ENCODE measurements at regions not wholly inside any gene's neighbourhood (a gene's known extent, or its start where the extent isn't known, plus 50 kb on each side); places are given as distances from the start of the nearest gene placed in this dataset.
A peak's percentile ranks its signal among the peaks of the same experiment; 100 is the strongest.
"Not testable (repeated sequence)": the region's sequence is repeated elsewhere in the genome, so short reads cannot be mapped to it uniquely, and the experiment has no call there.

DNA sequence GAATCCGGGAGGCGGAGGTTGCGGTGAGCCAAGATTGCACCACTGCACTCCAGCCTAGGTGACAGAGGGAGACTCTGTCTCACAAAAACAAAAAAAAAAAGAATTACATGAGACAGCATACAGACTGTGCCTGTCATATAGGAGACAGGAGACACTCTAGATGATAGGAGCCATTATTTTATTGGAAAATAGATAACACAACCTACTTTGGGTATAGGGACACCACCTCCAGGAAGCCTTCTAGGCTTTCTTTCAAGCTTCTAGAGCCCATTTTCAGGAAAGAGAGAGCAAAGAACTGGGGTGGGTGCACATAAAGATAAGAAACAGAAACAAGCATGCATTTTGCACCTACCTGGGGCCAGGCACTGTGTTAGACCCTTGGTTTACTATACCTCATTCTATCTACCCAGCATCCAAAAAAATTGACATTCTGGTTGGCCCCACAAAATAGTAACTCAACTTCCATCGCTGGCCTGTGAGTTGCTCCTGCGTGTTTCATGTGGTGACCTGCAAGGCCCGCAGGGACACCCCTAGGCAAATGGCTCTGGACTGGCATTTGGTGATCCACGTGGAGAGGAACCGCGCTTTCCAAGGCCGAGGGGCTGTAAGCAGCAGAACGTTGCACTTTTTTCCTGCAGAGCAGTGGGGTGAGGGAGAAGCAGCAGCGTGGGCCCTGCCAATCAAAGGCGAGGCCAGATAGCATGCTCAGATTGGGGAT, 57.1 kb upstream of the CACUL1 start:
- Histone ChIP-seq H3K4me3 (ENCODE audit: low read length) (no peak overlapping the region), H3K23ac (ENCODE audit: low read length) (no peak overlapping the region), H3K56ac (ENCODE audit: low read length) (no peak overlapping the region), H3K4ac (ENCODE audit: low read depth, low read length) (no peak overlapping the region), H3K36me3 (ENCODE audit: control insufficient read depth, insufficient read depth, low read length) (no peaks in the 10 kb centered on the region), H3K4me2 (ENCODE audit: low read length) (no peak overlapping the region), H3K27ac (ENCODE audit: low read depth, low read length) (no peak overlapping the region), H3K4me1 (ENCODE audit: control insufficient read depth, low read depth, low read length) (no peaks in the 10 kb centered on the region), H3K79me1 (ENCODE audit: low read length) (no peaks in the 10 kb centered on the region), H2AK5ac (ENCODE audit: low read length) (no peak overlapping the region), H2BK5ac (ENCODE audit: low read length) (no peak overlapping the region), H4K8ac (ENCODE audit: low read depth, low read length) (no peak overlapping the region), H3K18ac (ENCODE audit: low read length) (no peak overlapping the region), H3K27me3 (ENCODE audit: insufficient read depth, low read length, poor library complexity) (no peaks in the 10 kb centered on the region), H3K9ac (ENCODE audit: low read length) (no peak overlapping the region), H3K79me2 (ENCODE audit: control insufficient read depth, insufficient read depth, low read length) (no peaks in the 10 kb centered on the region), H4K5ac (ENCODE audit: low read length) (no peak overlapping the region), H2BK15ac (replicated peaks; ENCODE audit: low read depth) (no peak overlapping the region), H2BK120ac (ENCODE audit: low read depth, low read length) (no peak overlapping the region)
- no CpG with 5 or more reads among the region's 13 CpGs for WGBS (ENCODE audit: extremely low coverage, insufficient coverage, low lambda C conversion rate)
- DNase-seq: no peak

DNA sequence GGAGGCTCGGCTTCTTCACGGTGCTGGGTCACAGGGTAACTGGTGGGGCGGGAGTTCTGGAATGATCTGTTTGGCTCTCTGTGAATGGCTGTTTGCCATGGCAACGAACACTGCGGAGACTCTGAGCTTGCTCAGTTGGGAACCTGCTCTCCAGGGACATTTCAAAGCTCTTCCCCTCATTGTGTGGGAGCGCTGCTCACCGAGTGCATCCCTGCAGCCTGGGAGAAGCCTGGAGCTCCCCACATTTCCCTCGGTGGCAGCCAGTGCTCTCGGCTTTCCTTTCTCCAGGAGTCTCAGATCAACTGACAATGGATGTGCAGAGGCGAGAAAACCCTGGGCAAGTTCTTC, 57.6 kb upstream of the CACUL1 start:
- no peak overlapping the region for H3K9ac ChIP-seq (ENCODE audit: low read length)
- H2AK5ac ChIP-seq (ENCODE audit: low read length): no peak overlapping the region
- no peak overlapping the region for H4K5ac ChIP-seq (ENCODE audit: low read length)
- H3K56ac ChIP-seq (ENCODE audit: low read length): no peak overlapping the region
- no peak overlapping the region for H3K27ac ChIP-seq (ENCODE audit: low read depth, low read length)
- H3K27me3 ChIP-seq (ENCODE audit: insufficient read depth, low read length, poor library complexity): no peaks in the 10 kb centered on the region
- no peak overlapping the region for H3K23ac ChIP-seq (ENCODE audit: low read length)
- H3K79me2 ChIP-seq (ENCODE audit: control insufficient read depth, insufficient read depth, low read length): no peaks in the 10 kb centered on the region
- H2BK15ac ChIP-seq (replicated peaks; ENCODE audit: low read depth): no peak overlapping the region
- no peak overlapping the region for H3K18ac ChIP-seq (ENCODE audit: low read length)
- no peak overlapping the region for H4K8ac ChIP-seq (ENCODE audit: low read depth, low read length)
- no peak overlapping the region for H2BK5ac ChIP-seq (ENCODE audit: low read length)
- DNase-seq: peak; percentile 50
- H3K36me3 ChIP-seq (ENCODE audit: control insufficient read depth, insufficient read depth, low read length): no peaks in the 10 kb centered on the region
- no peak overlapping the region for H2BK120ac ChIP-seq (ENCODE audit: low read depth, low read length)
- no peak overlapping the region for H3K4ac ChIP-seq (ENCODE audit: low read depth, low read length)
- H3K4me3 ChIP-seq (ENCODE audit: low read length): no peak overlapping the region
- no peak overlapping the region for H3K4me2 ChIP-seq (ENCODE audit: low read length)
- no peaks in the 10 kb centered on the region for H3K4me1 ChIP-seq (ENCODE audit: control insufficient read depth, low read depth, low read length)
- H3K79me1 ChIP-seq (ENCODE audit: low read length): no peaks in the 10 kb centered on the region
- WGBS (ENCODE audit: extremely low coverage, insufficient coverage, low lambda C conversion rate): no CpG with 5 or more reads among the region's 10 CpGs

DNA sequence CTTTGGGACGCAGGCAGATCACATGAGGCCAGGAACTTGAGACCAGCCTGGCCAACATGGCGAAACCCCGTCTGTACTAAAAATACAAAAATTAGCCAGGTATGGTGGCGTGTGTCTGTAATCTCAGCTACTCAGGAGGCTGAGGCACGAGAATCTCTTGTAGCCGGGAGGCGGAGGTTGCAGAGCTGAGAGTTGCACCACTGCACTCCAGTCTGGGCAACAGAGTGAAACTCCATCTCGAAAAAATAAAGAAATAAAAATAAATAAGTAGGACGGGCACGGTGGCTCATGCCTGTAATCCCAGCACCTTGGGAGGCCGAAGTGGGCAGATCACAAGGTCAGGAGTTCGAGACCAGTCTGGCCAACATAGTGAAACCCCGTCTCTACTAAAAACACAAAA, 58.2 kb upstream of the CACUL1 start:
- H3K36me3 ChIP-seq (ENCODE audit: control insufficient read depth, insufficient read depth, low read length); H3K18ac ChIP-seq (ENCODE audit: low read length); H3K4me1 ChIP-seq (ENCODE audit: control insufficient read depth, low read depth, low read length); H4K8ac ChIP-seq (ENCODE audit: low read depth, low read length); H3K23ac ChIP-seq (ENCODE audit: low read length); H3K27me3 ChIP-seq (ENCODE audit: insufficient read depth, low read length, poor library complexity); H2AK5ac ChIP-seq (ENCODE audit: low read length); DNase-seq; H2BK15ac ChIP-seq (replicated peaks; ENCODE audit: low read depth); H3K4me3 ChIP-seq (ENCODE audit: low read length); H3K4ac ChIP-seq (ENCODE audit: low read depth, low read length); H3K56ac ChIP-seq (ENCODE audit: low read length); H2BK120ac ChIP-seq (ENCODE audit: low read depth, low read length); H3K9ac ChIP-seq (ENCODE audit: low read length); H3K4me2 ChIP-seq (ENCODE audit: low read length); H4K5ac ChIP-seq (ENCODE audit: low read length); H3K79me1 ChIP-seq (ENCODE audit: low read length); H2BK5ac ChIP-seq (ENCODE audit: low read length); H3K27ac ChIP-seq (ENCODE audit: low read depth, low read length); H3K79me2 ChIP-seq (ENCODE audit: control insufficient read depth, insufficient read depth, low read length): not testable (repeated sequence)
- WGBS (ENCODE audit: extremely low coverage, insufficient coverage, low lambda C conversion rate): no CpG with 5 or more reads among the region's 13 CpGs

- no peak overlapping the region for H2BK5ac ChIP-seq (ENCODE audit: low read length)
- no peak overlapping the region for H2AK5ac ChIP-seq (ENCODE audit: low read length)
- no peak overlapping the region for H3K4me2 ChIP-seq (ENCODE audit: low read length)
- H3K36me3 ChIP-seq (ENCODE audit: control insufficient read depth, insufficient read depth, low read length): no peaks in the 10 kb centered on the region
- H3K79me1 ChIP-seq (ENCODE audit: low read length): no peaks in the 10 kb centered on the region
- no peak overlapping the region for H3K27ac ChIP-seq (ENCODE audit: low read depth, low read length)
- 100% methylated on average over 2 of the region's 16 CpGs for WGBS (ENCODE audit: extremely low coverage, insufficient coverage, low lambda C conversion rate)
- no peaks in the 10 kb centered on the region for H3K79me2 ChIP-seq (ENCODE audit: control insufficient read depth, insufficient read depth, low read length)
- H4K5ac ChIP-seq (ENCODE audit: low read length): no peak overlapping the region
- H3K4ac ChIP-seq (ENCODE audit: low read depth, low read length): no peak overlapping the region
- no peak overlapping the region for H4K8ac ChIP-seq (ENCODE audit: low read depth, low read length)
- no peak overlapping the region for H2BK120ac ChIP-seq (ENCODE audit: low read depth, low read length)
- no peak overlapping the region for H3K18ac ChIP-seq (ENCODE audit: low read length)
- H2BK15ac ChIP-seq (replicated peaks; ENCODE audit: low read depth): no peak overlapping the region
- H3K23ac ChIP-seq (ENCODE audit: low read length): no peak overlapping the region
- H3K4me1 ChIP-seq (ENCODE audit: control insufficient read depth, low read depth, low read length): no peaks in the 10 kb centered on the region
- no peak overlapping the region for H3K4me3 ChIP-seq (ENCODE audit: low read length)
- no peak for DNase-seq
- H3K27me3 ChIP-seq (ENCODE audit: insufficient read depth, low read length, poor library complexity): no peaks in the 10 kb centered on the region
- H3K9ac ChIP-seq (ENCODE audit: low read length): no peak overlapping the region
- no peak overlapping the region for H3K56ac ChIP-seq (ENCODE audit: low read length)
Measured at GRCh38 chr10:118816471-118817168, 61.9 kb upstream of the CACUL1 start.

DNA sequence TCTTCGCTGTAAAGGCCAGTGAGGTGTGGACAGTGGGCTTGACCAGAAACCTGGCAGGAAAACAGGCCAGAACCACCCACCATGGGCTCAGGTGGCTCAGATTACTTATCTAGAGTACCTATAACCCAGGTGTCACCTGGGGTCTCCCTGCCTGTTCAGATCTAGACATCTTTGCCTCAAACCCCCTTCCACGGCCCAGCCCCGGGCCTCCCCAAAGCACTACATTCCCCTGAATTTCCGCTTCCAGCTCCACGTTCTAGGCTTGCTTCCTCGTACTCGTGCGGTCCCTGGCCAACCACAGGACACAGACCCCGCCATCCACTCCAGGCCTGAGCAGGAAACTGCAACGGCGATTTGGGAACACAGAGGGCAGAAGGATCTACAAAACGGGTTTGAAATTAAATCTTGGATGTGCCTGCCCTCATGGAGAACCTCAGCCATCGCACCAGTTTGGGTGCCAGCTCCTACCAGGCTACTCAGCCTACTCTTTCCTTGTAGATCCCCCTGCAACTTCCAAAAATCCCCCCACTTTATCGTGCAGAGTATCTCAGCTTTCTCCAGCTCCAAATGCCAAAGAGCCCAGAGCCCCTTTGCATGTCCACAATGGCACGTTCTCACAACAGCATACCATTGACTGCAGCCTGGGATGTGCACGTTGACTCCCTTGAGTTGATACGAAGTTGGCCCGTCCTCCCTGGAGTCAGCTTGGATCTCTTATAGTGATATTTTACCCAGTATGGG, 62.7 kb upstream of the CACUL1 start:
- H4K8ac ChIP-seq (ENCODE audit: low read depth, low read length): no peak overlapping the region
- H3K27ac ChIP-seq (ENCODE audit: low read depth, low read length): no peak overlapping the region
- DNase-seq: no peak
- H3K23ac ChIP-seq (ENCODE audit: low read length): no peak overlapping the region
- no peak overlapping the region for H2BK5ac ChIP-seq (ENCODE audit: low read length)
- H3K18ac ChIP-seq (ENCODE audit: low read length): no peak overlapping the region
- no peak overlapping the region for H4K5ac ChIP-seq (ENCODE audit: low read length)
- no peaks in the 10 kb centered on the region for H3K36me3 ChIP-seq (ENCODE audit: control insufficient read depth, insufficient read depth, low read length)
- no peaks in the 10 kb centered on the region for H3K27me3 ChIP-seq (ENCODE audit: insufficient read depth, low read length, poor library complexity)
- no peak overlapping the region for H2AK5ac ChIP-seq (ENCODE audit: low read length)
- H3K4me2 ChIP-seq (ENCODE audit: low read length): no peak overlapping the region
- no peak overlapping the region for H3K56ac ChIP-seq (ENCODE audit: low read length)
- H2BK120ac ChIP-seq (ENCODE audit: low read depth, low read length): no peak overlapping the region
- no peak overlapping the region for H2BK15ac ChIP-seq (replicated peaks; ENCODE audit: low read depth)
- no peak overlapping the region for H3K4ac ChIP-seq (ENCODE audit: low read depth, low read length)
- H3K9ac ChIP-seq (ENCODE audit: low read length): no peak overlapping the region
- no peaks in the 10 kb centered on the region for H3K79me1 ChIP-seq (ENCODE audit: low read length)
- WGBS (ENCODE audit: extremely low coverage, insufficient coverage, low lambda C conversion rate): no CpG with 5 or more reads among the region's 18 CpGs
- no peak overlapping the region for H3K4me3 ChIP-seq (ENCODE audit: low read length)
- H3K79me2 ChIP-seq (ENCODE audit: control insufficient read depth, insufficient read depth, low read length): no peaks in the 10 kb centered on the region
- no peaks in the 10 kb centered on the region for H3K4me1 ChIP-seq (ENCODE audit: control insufficient read depth, low read depth, low read length)

All from mesendoderm (in vitro differentiated cells).